SJCRH30 (cell line): ENCODE measurements at regions not wholly inside any gene's neighbourhood (a gene's known extent, or its start where the extent isn't known, plus 50 kb on each side); places are given as distances from the start of the nearest gene placed in this dataset.
"Not testable (repeated sequence)": the region's sequence is repeated elsewhere in the genome, so short reads cannot be mapped to it uniquely, and the experiment has no call there.

Source experiments
- DNase-seq, 2 experiments: peaks; one replicate each; pipeline ENCODE4 v3.0.0-alpha.2; 2015 to 2020
- H3K27ac ChIP-seq: fragments of 250-450 bp; sonication (Bioruptor Pico); 2 replicates; pipeline ENCODE4 v1.5.1; 2020; ENCODE audit warnings: mild to moderate bottlenecking, moderate library complexity
- H3K27me3 ChIP-seq: fragments of 250-450 bp; sonication (Bioruptor Pico); 2 replicates; pipeline ENCODE4 v1.5.1; 2020; ENCODE audit warnings: mild to moderate bottlenecking, moderate library complexity
- H3K36me3 ChIP-seq: fragments of 250-450 bp; sonication (Bioruptor Pico); 2 replicates; pipeline ENCODE4 v1.5.1; 2020; ENCODE audit warnings: mild to moderate bottlenecking, moderate library complexity
- H3K4me1 ChIP-seq: fragments of 250-450 bp; sonication (Bioruptor Pico); 2 replicates; pipeline ENCODE4 v1.5.1; 2020; ENCODE audit warnings: mild to moderate bottlenecking, moderate library complexity
- H3K4me3 ChIP-seq: fragments of 250-450 bp; sonication (Bioruptor Pico); 2 replicates; pipeline ENCODE4 v1.5.1; 2020; ENCODE audit warnings: mild to moderate bottlenecking, moderate library complexity
- H3K9me3 ChIP-seq: fragments of 250-450 bp; sonication (Bioruptor Pico); replicated peaks from 2 replicates; pipeline ENCODE4 v1.5.1; 2020; ENCODE audit warnings: mild to moderate bottlenecking, moderate library complexity

DNA sequence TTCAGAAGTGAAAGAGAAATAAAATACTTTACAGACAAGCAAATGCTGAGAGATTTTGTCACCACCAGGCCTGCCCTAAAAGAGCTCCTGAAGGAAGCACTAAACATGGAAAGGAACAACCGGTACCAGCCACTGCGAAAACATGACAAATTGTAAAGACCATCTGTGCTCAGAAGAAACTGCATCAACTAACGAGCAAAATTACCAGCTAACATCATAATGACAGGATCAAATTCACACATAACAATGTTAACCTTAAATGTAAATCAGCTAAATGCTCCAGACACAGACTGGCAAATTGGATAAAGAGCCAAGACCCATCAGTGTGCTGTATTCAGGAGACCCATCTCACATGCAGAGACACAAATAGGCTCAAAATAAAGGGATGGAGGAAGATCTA lies 333.8 kb upstream of the CDH10 start:
- H3K9me3 ChIP-seq, H3K27ac ChIP-seq, H3K36me3 ChIP-seq, H3K27me3 ChIP-seq, H3K4me1 ChIP-seq, H3K4me3 ChIP-seq, DNase-seq: not testable (repeated sequence)

DNA sequence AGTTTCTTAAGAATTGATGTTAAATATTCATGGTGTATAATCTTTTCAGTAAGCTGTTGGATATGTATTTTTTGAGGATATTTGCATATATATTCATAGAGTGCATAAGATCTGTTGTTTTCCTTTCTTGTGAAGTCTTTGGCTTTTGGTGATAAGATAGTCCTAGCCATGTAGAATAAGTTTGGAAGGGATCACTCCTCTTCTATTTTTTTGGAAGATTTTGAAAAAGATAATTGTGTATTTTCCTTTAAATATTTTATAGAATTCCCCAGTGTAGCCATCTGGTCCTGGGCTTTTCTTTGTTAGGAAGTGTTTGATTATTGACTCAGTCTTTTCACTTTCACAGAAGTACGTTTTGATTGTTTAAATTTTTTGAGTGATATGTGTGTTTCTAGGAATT lies 318.8 kb upstream of the CDH10 start:
- Histone ChIP-seq H3K36me3 (no peaks in the 10 kb centered on the region), H3K4me3 (no peak overlapping the region), H3K9me3 (no peaks in the 10 kb centered on the region), H3K27me3 (no peaks in the 10 kb centered on the region), H3K27ac (no peak overlapping the region), H3K4me1 (no peaks in the 10 kb centered on the region)
- no peak for DNase-seq

DNA sequence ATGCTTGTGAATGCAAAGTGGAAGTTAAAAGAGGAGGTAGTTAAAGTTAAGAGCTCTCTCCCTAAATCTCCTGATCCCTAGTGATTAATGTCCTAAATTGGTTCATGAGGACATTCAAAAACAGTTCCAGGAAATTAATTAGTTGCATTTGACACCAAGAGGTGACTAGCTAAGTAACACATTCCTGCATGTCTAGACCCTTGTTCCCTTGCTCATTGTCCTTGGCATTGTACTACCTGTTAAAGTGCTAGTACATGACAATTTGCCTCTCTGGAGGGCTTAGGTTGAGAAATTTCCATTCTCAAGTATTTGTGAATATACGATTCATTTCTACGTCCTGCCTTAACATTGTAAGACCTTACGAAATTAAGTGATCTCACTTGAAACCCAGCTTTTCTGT lies 278.6 kb upstream of the CDH10 start:
- H3K9me3 ChIP-seq = no peaks in the 10 kb centered on the region
- H3K4me3 ChIP-seq = no peak overlapping the region
- H3K4me1 ChIP-seq = no peaks in the 10 kb centered on the region
- no peaks in the 10 kb centered on the region for H3K36me3 ChIP-seq
- H3K27ac ChIP-seq = no peak overlapping the region
- DNase-seq = no peak
- no peaks in the 10 kb centered on the region for H3K27me3 ChIP-seq

DNA sequence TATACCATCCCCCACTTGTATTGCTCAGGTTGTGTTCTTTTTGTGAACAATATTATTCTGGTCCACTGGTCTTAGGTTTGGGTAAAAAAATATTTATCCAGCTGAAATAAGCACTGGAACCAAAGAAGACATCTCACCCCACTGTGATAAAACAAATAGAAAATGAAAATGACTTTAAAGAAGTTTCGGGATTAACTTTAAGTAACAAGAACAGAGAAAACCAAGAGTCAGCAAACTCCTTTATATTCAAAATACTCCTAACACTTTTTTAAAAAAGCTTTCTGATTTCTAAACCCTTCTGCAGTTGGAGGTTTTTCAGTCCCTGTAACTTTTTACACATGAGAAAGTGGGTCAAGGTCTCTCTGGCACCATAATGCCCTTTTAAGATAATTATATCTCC lies 273.9 kb upstream of the CDH10 start:
- no peak for DNase-seq
- Histone ChIP-seq H3K27me3 (no peaks in the 10 kb centered on the region), H3K36me3 (no peaks in the 10 kb centered on the region), H3K9me3 (no peaks in the 10 kb centered on the region), H3K4me1 (no peaks in the 10 kb centered on the region), H3K27ac (no peak overlapping the region), H3K4me3 (no peak overlapping the region)

DNA sequence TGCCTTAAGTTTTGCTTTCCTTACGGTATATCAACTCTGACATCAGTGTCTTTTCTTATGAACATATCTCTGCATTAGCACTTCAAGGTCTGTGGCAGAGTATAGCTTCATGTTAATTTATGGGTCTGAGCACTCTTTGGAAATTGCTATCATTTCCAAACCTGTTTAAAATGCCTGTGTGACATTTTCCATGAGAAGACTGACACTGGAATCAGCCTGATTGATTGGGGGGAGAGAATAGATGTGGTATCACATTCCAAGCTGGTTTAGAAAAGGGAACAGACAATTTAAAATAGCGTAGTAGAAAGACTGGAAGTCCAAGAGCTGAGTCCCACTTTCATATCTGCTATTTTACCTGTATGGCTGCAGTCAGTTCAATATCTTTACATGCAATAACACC lies 272.1 kb upstream of the CDH10 start:
- H3K4me3 ChIP-seq = no peak overlapping the region
- H3K27ac ChIP-seq = no peak overlapping the region
- no peak for DNase-seq
- no peaks in the 10 kb centered on the region for H3K9me3 ChIP-seq
- H3K27me3 ChIP-seq = no peaks in the 10 kb centered on the region
- no peaks in the 10 kb centered on the region for H3K36me3 ChIP-seq
- no peaks in the 10 kb centered on the region for H3K4me1 ChIP-seq

DNA sequence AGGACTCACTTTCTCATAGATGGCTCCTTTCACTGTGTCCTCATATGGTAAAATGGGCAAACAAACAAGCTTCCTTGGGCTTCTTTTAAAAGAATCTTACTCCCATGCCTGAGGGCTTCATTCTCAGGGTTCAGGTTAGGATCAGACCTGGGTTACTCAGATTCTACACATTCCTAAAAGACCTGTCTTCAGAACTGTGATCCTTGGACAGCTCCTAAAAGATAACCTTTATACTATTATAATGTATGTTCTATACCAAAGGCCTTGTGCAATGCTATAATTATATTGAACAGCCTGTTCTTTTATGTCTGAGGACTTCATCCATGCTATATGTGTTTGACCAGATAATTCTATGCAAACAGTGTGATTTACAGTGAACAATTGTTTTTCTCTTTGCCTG lies 264.4 kb upstream of the CDH10 start:
- no peaks in the 10 kb centered on the region for H3K4me1 ChIP-seq
- no peak overlapping the region for H3K4me3 ChIP-seq
- H3K27ac ChIP-seq = no peak overlapping the region
- no peaks in the 10 kb centered on the region for H3K36me3 ChIP-seq
- H3K9me3 ChIP-seq = no peaks in the 10 kb centered on the region
- no peak for DNase-seq
- no peaks in the 10 kb centered on the region for H3K27me3 ChIP-seq

DNA sequence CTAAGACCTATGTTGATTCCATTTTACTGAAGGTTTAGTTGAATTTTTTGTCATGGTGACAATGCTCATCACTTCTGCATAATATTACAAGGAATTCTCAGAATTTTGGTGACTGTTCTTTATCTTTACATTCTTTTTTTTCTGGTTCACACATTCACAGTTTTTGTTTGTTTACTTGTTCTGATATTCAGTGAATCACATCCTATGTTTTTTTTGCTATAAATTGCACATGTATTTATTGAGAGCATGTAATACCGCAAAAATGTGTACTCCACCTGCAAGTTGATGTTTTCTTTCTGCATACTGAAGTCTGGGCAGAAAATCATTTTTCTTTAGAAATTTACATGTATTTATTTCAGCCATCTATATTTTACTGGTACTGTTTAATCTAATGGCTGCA lies 261.9 kb upstream of the CDH10 start:
- DNase-seq = no peak
- Histone ChIP-seq H3K27ac (no peak overlapping the region), H3K4me1 (no peaks in the 10 kb centered on the region), H3K4me3 (no peak overlapping the region), H3K27me3 (no peaks in the 10 kb centered on the region), H3K9me3 (no peaks in the 10 kb centered on the region), H3K36me3 (no peaks in the 10 kb centered on the region)

DNA sequence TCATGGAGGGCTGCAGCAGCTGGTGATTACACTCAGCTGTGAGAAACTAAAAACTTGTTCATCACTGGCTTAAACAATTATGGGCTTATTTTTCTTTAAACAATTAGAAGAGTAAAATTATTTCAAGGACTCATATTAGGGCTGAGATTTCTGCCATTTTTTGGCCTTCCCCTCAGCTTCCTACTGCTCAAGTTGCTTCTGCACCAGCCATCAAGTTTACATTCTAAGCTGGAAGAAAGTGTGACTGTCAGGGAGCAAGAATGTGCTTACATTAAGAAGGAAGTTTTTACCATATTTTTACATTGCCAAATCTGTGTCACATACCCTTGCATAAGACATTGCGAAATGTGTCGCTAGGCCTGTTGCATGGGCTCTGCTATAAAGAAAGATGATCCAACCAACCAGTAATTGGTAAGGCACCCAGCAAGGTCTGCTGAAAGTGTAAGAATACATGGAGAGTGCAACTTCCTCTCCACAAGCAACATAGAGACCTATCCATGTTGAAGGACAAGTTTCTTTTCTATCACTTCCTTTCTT lies 260.3 kb upstream of the CDH10 start:
- H3K4me1 ChIP-seq = no peaks in the 10 kb centered on the region
- H3K9me3 ChIP-seq = no peaks in the 10 kb centered on the region
- no peak overlapping the region for H3K4me3 ChIP-seq
- no peaks in the 10 kb centered on the region for H3K36me3 ChIP-seq
- DNase-seq = no peak
- no peak overlapping the region for H3K27ac ChIP-seq
- H3K27me3 ChIP-seq = no peaks in the 10 kb centered on the region

DNA sequence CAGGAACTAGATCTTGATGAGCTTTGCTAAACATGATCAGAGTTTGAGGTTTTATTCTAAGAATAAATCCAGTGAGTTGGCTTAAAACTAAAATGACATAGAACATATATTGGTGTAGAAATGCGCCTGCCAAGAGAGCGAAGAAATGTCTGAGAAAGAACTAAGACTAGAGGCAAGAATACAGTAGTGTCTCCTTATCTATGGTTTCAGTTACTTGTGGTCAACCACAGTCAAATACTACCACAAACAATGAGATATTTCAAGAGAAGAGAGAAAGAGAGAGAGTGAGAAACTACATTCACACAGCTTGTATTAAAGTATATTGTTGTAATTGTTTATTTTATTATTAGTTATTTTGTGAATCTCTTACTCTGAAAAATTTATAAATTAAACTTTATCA lies 254.4 kb upstream of the CDH10 start:
- H3K27ac ChIP-seq = no peak overlapping the region
- no peaks in the 10 kb centered on the region for H3K36me3 ChIP-seq
- H3K9me3 ChIP-seq = no peaks in the 10 kb centered on the region
- H3K4me3 ChIP-seq = no peak overlapping the region
- no peaks in the 10 kb centered on the region for H3K27me3 ChIP-seq
- DNase-seq = no peak
- no peaks in the 10 kb centered on the region for H3K4me1 ChIP-seq

DNA sequence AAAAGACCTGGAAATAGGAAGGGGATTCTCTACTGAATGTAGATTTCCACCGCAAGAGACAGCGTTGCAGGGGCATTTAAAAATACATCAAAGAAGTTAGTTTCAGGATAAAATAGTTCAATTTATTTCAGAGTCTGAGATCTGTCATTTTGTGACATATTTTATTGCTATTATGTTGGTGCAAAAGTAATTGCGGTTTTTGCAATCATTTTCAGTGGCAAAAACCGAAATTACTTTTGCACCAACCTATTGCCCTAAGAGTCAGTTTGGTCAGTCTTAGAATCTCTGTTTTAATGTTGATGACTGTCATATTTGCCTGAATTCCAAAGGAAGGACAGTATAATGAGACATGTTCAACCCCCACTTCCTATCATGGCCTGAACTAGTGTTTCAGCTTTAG lies 219.5 kb upstream of the CDH10 start:
- no peaks in the 10 kb centered on the region for H3K27me3 ChIP-seq
- H3K4me1 ChIP-seq = no peaks in the 10 kb centered on the region
- no peak overlapping the region for H3K27ac ChIP-seq
- no peak for DNase-seq
- no peaks in the 10 kb centered on the region for H3K36me3 ChIP-seq
- H3K4me3 ChIP-seq = no peak overlapping the region
- H3K9me3 ChIP-seq = no peaks in the 10 kb centered on the region

DNA sequence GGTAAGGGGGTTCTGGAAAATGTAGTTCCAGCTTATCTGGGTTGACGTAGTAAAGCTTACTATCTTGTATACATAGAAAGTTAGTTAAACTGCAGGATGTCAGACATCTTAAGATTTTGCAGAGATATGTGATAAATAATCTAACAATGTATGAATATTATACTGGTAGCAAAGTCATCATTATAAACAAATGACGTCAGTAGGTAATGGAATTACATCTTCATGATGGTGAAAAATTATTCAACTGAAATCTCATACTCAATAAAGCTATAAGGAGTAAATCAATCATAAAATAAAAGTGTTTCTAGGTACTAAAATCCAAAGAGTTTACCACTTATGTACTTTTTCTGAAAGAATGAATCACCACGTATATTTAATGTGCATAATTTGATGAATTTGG lies 217.3 kb upstream of the CDH10 start:
- H3K36me3 ChIP-seq = no peaks in the 10 kb centered on the region
- no peaks in the 10 kb centered on the region for H3K4me1 ChIP-seq
- H3K27me3 ChIP-seq = no peaks in the 10 kb centered on the region
- H3K4me3 ChIP-seq = no peak overlapping the region
- H3K27ac ChIP-seq = no peak overlapping the region
- no peak for DNase-seq
- H3K9me3 ChIP-seq = no peaks in the 10 kb centered on the region

DNA sequence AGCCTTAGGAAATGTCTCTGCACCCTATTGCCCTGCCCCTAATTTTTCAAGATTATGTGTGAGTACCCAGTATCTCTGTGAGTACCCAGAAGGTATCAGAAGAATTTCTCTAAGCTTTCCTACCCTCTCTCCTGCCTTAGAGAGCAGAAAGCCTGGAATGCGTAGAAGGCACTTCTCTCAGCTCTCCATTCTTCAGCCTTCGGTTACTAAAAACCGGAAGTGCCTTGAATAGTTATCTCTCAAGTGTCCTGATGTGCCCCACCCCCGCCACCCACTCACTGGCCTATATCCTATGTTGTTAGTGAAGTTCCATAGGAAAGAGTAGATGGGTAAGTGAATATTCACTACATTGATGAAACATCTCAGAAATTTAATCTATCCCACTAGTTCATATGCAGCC lies 210.7 kb upstream of the CDH10 start:
- H3K27ac ChIP-seq = no peak overlapping the region
- no peaks in the 10 kb centered on the region for H3K4me1 ChIP-seq
- H3K9me3 ChIP-seq = no peaks in the 10 kb centered on the region
- no peaks in the 10 kb centered on the region for H3K27me3 ChIP-seq
- H3K4me3 ChIP-seq = no peak overlapping the region
- H3K36me3 ChIP-seq = no peaks in the 10 kb centered on the region
- DNase-seq = no peak

DNA sequence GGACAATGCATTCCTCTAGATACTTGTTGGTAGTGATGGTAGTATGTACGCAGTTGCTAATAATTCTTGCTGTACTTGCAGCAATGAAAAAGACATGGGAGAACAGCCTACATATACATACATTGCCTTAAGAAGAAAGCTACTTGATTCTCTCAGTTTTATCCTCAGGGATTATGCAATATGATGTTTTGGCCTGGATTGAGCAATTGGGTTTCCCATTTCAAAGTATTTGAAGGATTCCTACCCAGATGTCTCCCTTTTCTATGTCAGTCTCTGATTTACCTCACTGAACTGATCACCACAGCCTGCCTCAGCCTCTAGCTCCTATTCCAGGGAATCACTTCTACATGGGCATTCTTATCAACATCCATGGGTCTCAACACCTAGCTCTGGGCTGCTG lies 210.1 kb upstream of the CDH10 start:
- Histone ChIP-seq H3K27me3 (no peaks in the 10 kb centered on the region), H3K4me3 (no peak overlapping the region), H3K27ac (no peak overlapping the region), H3K36me3 (no peaks in the 10 kb centered on the region), H3K4me1 (no peaks in the 10 kb centered on the region), H3K9me3 (no peaks in the 10 kb centered on the region)
- no peak for DNase-seq

DNA sequence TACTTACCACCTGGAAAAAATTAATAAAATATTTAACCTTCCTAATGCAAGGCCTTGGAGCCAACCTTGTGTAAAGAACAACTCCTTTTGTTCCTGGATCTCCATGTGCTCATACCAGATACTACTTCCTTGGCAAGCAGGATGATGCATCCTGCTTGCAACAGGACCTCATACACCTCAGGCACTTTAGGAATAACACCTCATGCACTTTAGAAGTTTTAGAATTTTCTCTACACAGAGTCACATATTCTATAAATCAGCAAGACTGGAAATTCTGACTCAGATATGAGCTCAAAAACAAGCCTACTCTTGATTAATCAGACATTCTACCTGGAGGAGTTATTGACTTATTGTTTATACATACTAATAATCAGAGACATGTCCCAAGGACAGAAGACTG lies 209.6 kb upstream of the CDH10 start:
- no peaks in the 10 kb centered on the region for H3K4me1 ChIP-seq
- DNase-seq = no peak
- H3K4me3 ChIP-seq = no peak overlapping the region
- H3K27me3 ChIP-seq = no peaks in the 10 kb centered on the region
- no peaks in the 10 kb centered on the region for H3K9me3 ChIP-seq
- H3K27ac ChIP-seq = no peak overlapping the region
- H3K36me3 ChIP-seq = no peaks in the 10 kb centered on the region

DNA sequence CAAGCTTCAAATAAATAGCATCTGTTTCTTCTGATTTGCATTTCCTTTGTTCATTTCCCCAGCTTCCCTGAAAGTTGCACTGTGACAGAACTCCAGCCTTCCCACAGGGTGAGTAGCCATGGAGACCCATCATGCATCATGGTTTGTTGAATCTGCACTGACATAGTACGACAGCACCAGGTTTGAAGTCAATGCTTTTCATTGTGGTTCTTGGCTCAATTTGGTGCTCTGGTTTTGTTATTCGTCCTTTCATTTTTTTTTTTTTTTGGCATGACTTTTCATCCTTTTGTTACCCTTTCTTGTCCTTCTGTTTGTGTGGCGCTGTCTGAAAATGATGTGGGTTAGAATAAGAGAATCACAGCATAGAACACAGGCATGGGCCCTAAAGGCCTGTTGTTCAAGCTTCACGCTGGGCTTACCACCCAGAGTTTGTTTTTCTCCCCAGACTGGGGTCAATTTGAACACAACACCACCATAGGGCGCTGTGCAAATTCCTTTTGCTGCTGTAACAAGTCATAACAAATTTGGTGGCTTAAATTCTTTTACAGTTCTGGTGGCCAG lies 206.2 kb upstream of the CDH10 start:
- Histone ChIP-seq H3K9me3 (no peaks in the 10 kb centered on the region), H3K27ac (no peak overlapping the region), H3K4me1 (no peaks in the 10 kb centered on the region), H3K36me3 (no peaks in the 10 kb centered on the region), H3K4me3 (no peak overlapping the region), H3K27me3 (no peaks in the 10 kb centered on the region)
- no peak for DNase-seq

DNA sequence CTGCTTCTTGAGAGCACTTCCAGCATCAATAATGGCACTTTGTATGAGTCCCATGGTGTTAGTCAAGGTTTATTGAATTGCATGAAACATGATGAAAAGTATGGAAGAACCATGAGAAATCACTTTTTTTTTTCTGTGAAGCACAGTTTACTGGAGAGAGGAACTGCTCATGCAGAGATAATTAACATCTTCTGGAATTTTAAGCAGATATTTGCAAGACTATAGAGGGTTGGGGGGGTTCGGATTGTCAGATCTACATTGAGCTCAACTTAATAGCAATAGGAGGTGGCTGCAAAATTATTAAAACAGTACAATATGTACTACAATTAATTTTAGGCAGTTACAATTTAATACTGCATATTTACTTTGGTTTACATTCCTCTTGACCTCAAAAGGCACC lies 204.4 kb upstream of the CDH10 start:
- Histone ChIP-seq H3K9me3 (no peaks in the 10 kb centered on the region), H3K27me3 (no peaks in the 10 kb centered on the region), H3K4me3 (no peak overlapping the region), H3K4me1 (no peaks in the 10 kb centered on the region), H3K36me3 (no peaks in the 10 kb centered on the region), H3K27ac (no peak overlapping the region)
- no peak for DNase-seq
